Subcutaneous abdominal adipose tissue (tissue), 5 donors: ENCODE measurements at regions not wholly inside any gene's neighbourhood (a gene's known extent, or its start where the extent isn't known, plus 50 kb on each side); places are given as distances from the start of the nearest gene placed in this dataset.

ENCODE experiments used
- H3K27ac ChIP-seq: one replicate; pipeline ENCODE4 v1.7.0; 2013; ENCODE audit warnings: low read depth, mild to moderate bottlenecking, inconsistent platforms, low read length, moderate library complexity
- H3K27me3 ChIP-seq, 5 donors: one replicate each; pipeline ENCODE4 v1.7.0; 2013; ENCODE audit warnings: low read length in 5 of 5, inconsistent platforms in 1 of 5; ENCODE audit not compliant: control insufficient read depth in 5 of 5, insufficient read depth in 4 of 5
- H3K36me3 ChIP-seq, 5 donors: one replicate each; pipeline ENCODE4 v1.7.0; 2013; ENCODE audit warnings: low read length in 5 of 5; ENCODE audit not compliant: control insufficient read depth in 5 of 5, insufficient read depth in 5 of 5
- H3K4me1 ChIP-seq, 5 donors: one replicate each; pipeline ENCODE4 v1.7.0; 2013; ENCODE audit warnings: low read length in 5 of 5, mild to moderate bottlenecking in 3 of 5, moderate library complexity in 1 of 5; ENCODE audit not compliant: control insufficient read depth in 5 of 5, insufficient read depth in 5 of 5
- H3K4me3 ChIP-seq, 5 donors: one replicate each; pipeline ENCODE4 v1.7.0; 2013; ENCODE audit warnings: low read length in 5 of 5, low read depth in 1 of 5
- H3K9ac ChIP-seq, 5 donors: one replicate each; pipeline ENCODE4 v1.7.0; 2013; ENCODE audit warnings: low read length in 5 of 5, mild to moderate bottlenecking in 4 of 5, moderate library complexity in 3 of 5
- H3K9me3 ChIP-seq, 5 donors: one replicate each; pipeline ENCODE4 v1.7.0; 2013; ENCODE audit warnings: low read length in 5 of 5; ENCODE audit not compliant: control insufficient read depth in 5 of 5
- donor health status: healthy.
- donor health status: healthy.
- donor health status: healthy.
- donor health status: healthy.
- donor health status: healthy.

- Histone ChIP-seq H3K27me3 (no peaks in the 10 kb centered on the region), H3K4me1 (no peaks in the 10 kb centered on the region), H3K4me3 (no peak overlapping the region), H3K36me3 (no peaks in the 10 kb centered on the region), H3K9ac (no peak overlapping the region), H3K27ac (no peak overlapping the region), H3K9me3 (no peaks in the 10 kb centered on the region)
These were observed 312.5 kb upstream of the CHRM2 start for GRCh38 chr7:136555933-136556332.

- no peaks in the 10 kb centered on the region for H3K36me3 ChIP-seq
- no peaks in the 10 kb centered on the region for H3K4me1 ChIP-seq
- H3K27me3 ChIP-seq: no peaks in the 10 kb centered on the region
- no peak overlapping the region for H3K9ac ChIP-seq
- H3K9me3 ChIP-seq: no peaks in the 10 kb centered on the region
- H3K27ac ChIP-seq: no peak overlapping the region
- no peak overlapping the region for H3K4me3 ChIP-seq
These were observed 316.8 kb upstream of the CHRM2 start for GRCh38 chr7:136551618-136552017.

GRCh38 chr7:136549756-136550155 lies 318.7 kb upstream of the CHRM2 start:
- no peaks in the 10 kb centered on the region for H3K36me3 ChIP-seq
- no peaks in the 10 kb centered on the region for H3K27me3 ChIP-seq
- no peak overlapping the region for H3K4me3 ChIP-seq
- no peak overlapping the region for H3K9ac ChIP-seq
- no peaks in the 10 kb centered on the region for H3K9me3 ChIP-seq
- no peak overlapping the region for H3K27ac ChIP-seq
- no peaks in the 10 kb centered on the region for H3K4me1 ChIP-seq

- Histone ChIP-seq H3K4me1 (no peaks in the 10 kb centered on the region), H3K9ac (no peak overlapping the region)
These were observed 334.7 kb upstream of the CHRM2 start for GRCh38 chr7:136533732-136534131.

GRCh38 chr7:136530831-136531230 lies 337.6 kb upstream of the CHRM2 start:
- no peaks in the 10 kb centered on the region for H3K4me1 ChIP-seq
- no peak overlapping the region for H3K27ac ChIP-seq
- no peak overlapping the region for H3K9ac ChIP-seq
- H3K27me3 ChIP-seq: no peaks in the 10 kb centered on the region
- no peaks in the 10 kb centered on the region for H3K36me3 ChIP-seq
- H3K9me3 ChIP-seq: peaks cover 0 to 20% (median 4%) of the 10 kb centered on the region in 5 donors
- H3K4me3 ChIP-seq: no peak overlapping the region

More at GRCh38 chr7:136533732-136534131, 334.7 kb upstream of the CHRM2 start:
- peaks cover 0 to 6% (median 0%) of the 10 kb centered on the region in 5 donors for H3K9me3 ChIP-seq
- H3K27ac ChIP-seq: no peak overlapping the region
- no peaks in the 10 kb centered on the region for H3K27me3 ChIP-seq
- no peaks in the 10 kb centered on the region for H3K36me3 ChIP-seq
- H3K4me3 ChIP-seq: no peak overlapping the region

- Histone ChIP-seq H3K4me3 (no peak overlapping the region), H3K9ac (no peak overlapping the region), H3K4me1 (no peaks in the 10 kb centered on the region), H3K9me3 (peaks cover 0 to 14% (median 0%) of the 10 kb centered on the region in 5 donors), H3K27ac (no peak overlapping the region), H3K36me3 (no peaks in the 10 kb centered on the region), H3K27me3 (no peaks in the 10 kb centered on the region)
These were observed 340.1 kb upstream of the CHRM2 start for GRCh38 chr7:136528329-136528728.

- Histone ChIP-seq H3K9ac (no peak overlapping the region), H3K27me3 (no peaks in the 10 kb centered on the region), H3K36me3 (no peaks in the 10 kb centered on the region), H3K9me3 (peaks cover 0 to 14% (median 0%) of the 10 kb centered on the region in 5 donors), H3K4me3 (no peak overlapping the region), H3K4me1 (no peaks in the 10 kb centered on the region), H3K27ac (no peak overlapping the region)
These were observed 340.9 kb upstream of the CHRM2 start for GRCh38 chr7:136527554-136527953.

- Histone ChIP-seq H3K9ac (no peak overlapping the region), H3K27ac (no peak overlapping the region), H3K4me3 (no peak overlapping the region), H3K27me3 (peaks cover 0 to 2% (median 0%) of the 10 kb centered on the region in 5 donors), H3K9me3 (peaks cover 0 to 14% (median 0%) of the 10 kb centered on the region in 5 donors), H3K4me1 (no peaks in the 10 kb centered on the region), H3K36me3 (no peaks in the 10 kb centered on the region)
These were observed 341.9 kb upstream of the CHRM2 start for GRCh38 chr7:136526408-136527105.

GRCh38 chr7:136523571-136523970 lies 344.9 kb upstream of the CHRM2 start:
- no peaks in the 10 kb centered on the region for H3K4me1 ChIP-seq
- no peak overlapping the region for H3K27ac ChIP-seq
- H3K36me3 ChIP-seq: no peaks in the 10 kb centered on the region
- H3K27me3 ChIP-seq: peaks cover 0 to 2% (median 0%) of the 10 kb centered on the region in 5 donors
- peaks cover 0 to 14% (median 0%) of the 10 kb centered on the region in 5 donors for H3K9me3 ChIP-seq
- H3K9ac ChIP-seq: no peak overlapping the region
- H3K4me3 ChIP-seq: no peak overlapping the region

GRCh38 chr7:136517971-136518370 lies 350.5 kb upstream of the CHRM2 start:
- Histone ChIP-seq H3K4me3 (no peak overlapping the region), H3K4me1 (no peaks in the 10 kb centered on the region), H3K27ac (no peak overlapping the region), H3K9ac (no peak overlapping the region), H3K36me3 (no peaks in the 10 kb centered on the region), H3K9me3 (no peaks in the 10 kb centered on the region), H3K27me3 (peaks cover 0 to 2% (median 0%) of the 10 kb centered on the region in 5 donors)
